GM21723 (cell line): ENCODE measurements at regions not wholly inside any gene's neighbourhood (a gene's known extent, or its start where the extent isn't known, plus 50 kb on each side); places are given as distances from the start of the nearest gene placed in this dataset.
"Not testable (repeated sequence)": the region's sequence is repeated elsewhere in the genome, so short reads cannot be mapped to it uniquely, and the experiment has no call there.

Experiments
- ATAC-seq: cut with Tn5 transposase; IDR thresholded peaks from one replicate; pipeline ENCODE4 v1.9.1; 2021; ENCODE audit warnings: mild to moderate bottlenecking, moderate library complexity; ENCODE audit not compliant: unreplicated experiment

DNA sequence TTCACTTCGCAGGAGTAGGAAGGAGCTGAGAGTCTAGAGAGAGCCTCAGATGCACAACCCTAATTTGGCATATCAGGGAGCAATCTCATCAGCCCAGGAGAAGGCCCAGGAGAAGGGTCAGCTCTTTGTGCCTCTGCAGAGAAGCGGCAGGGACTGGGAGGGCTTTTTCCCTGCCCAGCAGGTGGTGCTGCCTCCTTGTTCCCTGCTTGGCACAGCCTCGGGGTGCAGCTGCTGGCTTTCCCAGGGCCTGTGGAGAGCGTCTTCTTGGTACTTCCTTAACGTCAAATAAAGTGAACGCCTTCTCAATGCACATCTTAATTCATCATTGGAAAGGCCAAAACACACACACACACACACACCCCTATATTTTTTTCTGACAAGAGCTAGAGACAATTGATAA lies 519.3 kb downstream of the GOLGA6L6 start:
- ATAC-seq: not testable (repeated sequence)

DNA sequence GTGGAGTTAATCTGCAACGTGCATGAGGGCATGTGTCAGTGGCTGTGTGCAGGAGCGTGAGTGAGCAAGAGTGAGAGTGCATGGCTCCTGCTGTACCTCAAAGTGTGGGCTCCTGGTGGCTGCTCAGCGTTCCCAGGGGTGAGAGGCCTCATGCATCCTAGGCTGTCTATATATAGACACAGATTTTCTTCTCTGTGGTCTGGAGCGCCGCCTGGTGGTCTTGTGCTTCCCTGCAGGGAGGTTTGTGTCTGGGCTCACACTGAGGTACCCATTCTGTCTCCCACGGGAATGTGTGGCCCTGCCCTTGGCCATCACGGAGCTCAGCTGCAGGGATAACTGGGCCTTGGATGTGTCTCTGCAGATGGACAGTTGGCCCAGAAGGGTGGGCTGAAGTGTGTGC lies 520.2 kb downstream of the GOLGA6L6 start:
- ATAC-seq: peak; percentile 48

DNA sequence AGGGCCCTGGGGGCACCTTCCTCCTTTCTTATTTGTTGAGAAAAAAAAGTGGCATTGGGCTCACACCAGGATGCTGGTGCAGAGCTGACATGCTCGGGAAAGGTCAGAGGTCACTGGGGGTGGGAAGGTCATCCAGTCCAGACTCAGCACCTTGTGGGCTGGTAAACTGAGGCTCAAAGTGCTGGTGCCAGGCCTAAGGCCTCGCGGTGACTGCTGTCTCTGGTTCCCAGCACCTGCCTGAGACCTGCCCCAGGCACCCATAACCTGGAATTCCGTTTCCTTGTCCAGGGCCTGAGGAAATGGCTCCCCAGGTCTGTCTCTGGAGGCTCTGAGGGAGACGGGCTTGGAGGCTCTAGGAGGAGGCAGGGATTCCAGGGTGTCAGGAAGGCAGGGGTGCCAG lies 521.0 kb downstream of the GOLGA6L6 start:
- not testable (repeated sequence) for ATAC-seq

DNA sequence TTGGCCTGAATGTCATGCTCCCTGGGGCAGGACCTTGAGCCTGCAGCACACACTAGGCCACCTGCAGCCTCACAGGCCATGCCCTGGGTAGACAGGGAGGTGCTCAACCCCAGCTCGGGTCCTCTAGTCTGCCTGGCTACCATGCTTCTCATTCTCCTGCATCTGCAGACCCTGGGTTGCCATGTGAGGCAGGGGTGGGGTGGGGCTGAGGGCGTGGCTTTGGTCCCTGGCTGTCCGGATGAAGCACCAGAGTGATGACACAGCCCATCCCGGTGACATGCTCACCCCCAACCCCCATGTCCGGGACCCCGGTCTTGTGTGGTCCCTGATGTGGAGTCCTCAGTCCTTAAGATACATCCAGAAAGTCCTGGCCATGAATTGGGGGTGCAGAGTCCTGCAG lies 521.8 kb downstream of the GOLGA6L6 start:
- ATAC-seq: not testable (repeated sequence)

DNA sequence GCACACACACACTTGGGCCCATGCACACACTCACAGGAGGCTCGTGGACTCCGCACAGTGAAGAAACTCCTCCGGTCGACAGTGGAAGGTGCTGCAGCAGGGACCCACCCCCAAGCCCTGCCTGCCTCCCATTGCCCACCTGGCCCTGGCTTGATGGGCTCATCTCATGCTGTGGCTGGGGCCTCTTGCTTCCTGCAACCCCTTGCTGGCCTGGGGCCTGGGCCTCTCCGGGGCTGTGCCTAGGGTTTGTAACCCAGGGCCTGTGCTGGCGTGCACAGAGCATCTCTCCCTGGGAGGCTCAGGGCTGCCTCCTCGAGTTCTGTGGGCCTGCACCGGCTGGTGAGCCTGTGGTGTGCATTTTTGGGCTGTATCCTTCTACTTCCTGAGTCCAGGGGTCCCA lies 524.0 kb downstream of the GOLGA6L6 start:
- not testable (repeated sequence) for ATAC-seq

DNA sequence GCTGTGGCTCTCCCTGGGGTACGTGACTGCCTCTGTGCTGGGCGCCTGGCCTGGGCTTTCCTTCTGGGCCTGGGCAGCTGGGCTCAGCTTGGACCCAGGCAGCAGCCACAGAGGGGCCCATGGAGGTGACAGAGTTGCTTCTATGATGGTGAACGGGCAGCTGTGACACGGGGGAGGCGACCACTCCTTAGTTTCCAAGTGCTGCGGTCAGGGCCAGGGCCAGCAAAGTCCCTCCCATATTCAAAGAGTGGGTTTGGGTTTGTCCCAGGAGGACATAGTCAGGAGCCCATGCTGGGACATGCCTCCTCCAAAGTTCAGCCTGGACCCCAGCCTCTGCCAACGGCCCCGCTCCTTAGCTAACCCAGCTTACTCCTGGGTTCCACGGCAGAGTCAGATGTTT lies 524.7 kb downstream of the GOLGA6L6 start:
- not testable (repeated sequence) for ATAC-seq

DNA sequence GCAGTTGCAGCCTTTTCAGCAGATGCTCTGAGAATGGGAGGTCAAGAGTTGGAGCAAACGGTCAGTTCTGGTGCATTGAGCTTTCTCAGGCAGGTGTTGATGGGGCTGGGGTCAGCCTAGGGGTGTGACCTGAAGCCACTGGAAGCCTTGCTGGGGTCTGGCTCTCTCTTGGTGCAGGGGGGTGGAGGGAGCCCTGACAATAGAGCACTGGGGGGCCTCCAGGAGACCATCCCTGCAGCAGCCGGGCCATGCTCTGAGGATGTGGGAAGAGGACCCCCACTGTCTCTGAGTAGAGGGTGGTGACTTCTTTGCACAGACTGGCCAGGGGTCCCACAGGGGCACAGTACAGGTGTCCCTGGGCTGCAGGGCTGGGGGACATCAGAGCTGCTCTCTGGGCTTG lies 528.8 kb downstream of the GOLGA6L6 start:
- not testable (repeated sequence) for ATAC-seq

DNA sequence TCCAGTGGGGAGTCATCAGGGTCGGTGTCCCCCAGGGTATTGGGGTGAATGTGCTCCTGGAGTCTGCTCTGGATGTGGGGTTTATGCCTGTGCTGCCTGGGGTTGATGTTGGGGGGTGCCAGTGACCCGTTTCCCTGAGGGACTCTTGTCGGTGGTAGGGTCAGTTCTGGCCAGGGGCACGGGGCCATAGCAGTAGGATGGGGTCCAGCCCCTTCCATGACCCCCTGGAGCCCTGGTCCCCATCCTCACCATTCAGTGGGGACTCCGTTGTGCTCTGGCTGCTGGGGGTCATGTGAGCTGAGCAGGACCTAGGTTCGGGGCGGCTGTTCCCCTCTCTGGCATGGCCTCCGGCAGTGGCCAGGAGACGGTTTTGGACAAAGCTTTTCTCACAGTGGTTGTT lies 530.8 kb downstream of the GOLGA6L6 start:
- not testable (repeated sequence) for ATAC-seq

DNA sequence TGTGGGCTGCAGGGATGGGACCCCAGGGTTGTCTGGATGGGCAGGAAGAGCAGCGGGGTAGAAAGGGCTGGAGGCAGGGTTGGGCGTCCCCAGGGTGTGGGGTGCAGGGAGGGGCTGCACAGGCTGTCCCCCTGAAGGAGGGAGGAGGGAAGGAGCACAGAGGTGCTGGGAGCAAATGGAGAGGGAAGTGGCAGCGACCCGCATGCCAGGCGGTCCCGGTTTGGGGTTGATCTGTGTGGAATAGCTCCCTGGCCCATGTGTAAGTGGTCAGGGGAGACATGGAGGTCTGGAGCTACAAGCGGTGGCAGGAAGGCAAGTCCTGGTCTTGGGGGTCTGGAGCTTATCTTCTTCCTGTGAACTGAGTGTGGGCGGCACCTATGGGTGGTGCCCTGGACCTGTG lies 532.0 kb downstream of the GOLGA6L6 start:
- ATAC-seq: not testable (repeated sequence)

DNA sequence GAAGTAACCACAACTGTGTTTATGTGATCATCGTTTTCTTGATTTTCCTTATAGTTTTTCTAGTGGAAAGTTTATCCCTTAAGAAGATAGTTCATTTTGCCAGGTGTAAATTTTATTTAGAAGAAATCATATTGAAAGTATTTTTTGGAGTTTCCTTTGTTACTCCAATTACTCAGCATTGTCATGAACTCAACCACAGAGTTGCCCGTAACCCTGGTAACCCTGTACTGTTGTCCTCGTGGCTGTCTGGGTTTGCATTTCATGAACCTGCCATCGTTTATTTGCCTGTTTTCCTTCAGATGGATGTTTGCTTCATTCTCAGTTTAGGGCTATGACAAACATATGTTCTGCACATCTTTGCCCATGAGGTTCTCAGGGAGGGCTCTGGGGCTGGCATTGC lies 534.3 kb downstream of the GOLGA6L6 start:
- not testable (repeated sequence) for ATAC-seq

DNA sequence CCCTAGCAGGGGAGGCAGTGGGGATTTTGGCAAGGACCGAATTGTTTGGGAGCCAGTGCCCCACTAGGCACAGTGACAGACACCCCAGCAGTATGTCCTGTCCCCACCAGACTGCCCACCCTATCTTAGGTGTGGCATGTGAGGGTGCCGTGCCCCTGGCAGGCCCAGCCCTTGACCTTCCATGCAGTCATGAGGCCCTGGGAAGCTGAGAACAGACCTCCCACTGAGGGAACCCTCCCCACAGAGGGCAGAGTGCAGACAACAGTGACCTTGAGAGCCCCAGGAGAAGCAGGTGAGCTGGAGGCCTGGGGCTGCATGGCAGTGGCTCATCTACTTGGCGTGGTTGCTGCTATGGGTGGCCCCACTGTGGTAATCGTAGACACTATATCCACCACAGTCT lies 538.1 kb downstream of the GOLGA6L6 start:
- ATAC-seq: not testable (repeated sequence)

DNA sequence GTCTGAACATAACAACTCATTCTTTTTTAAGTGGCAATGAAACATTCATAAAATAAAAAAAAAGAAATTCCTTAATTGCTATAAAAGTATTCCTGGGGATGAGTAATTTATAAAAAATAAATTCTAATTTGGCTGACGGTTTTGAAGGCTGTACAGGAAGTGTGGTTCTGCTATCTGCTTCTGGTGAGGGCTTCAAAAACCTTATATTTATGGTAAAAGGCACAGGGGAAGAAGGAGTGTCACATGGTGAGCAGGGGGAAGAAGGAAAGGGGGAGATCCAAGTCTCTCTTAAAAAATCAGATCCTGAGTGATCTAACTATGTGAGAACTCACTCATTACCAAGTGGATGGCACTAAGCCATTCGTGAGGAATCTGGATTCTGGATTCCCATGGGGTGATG lies 539.0 kb downstream of the GOLGA6L6 start:
- not testable (repeated sequence) for ATAC-seq

DNA sequence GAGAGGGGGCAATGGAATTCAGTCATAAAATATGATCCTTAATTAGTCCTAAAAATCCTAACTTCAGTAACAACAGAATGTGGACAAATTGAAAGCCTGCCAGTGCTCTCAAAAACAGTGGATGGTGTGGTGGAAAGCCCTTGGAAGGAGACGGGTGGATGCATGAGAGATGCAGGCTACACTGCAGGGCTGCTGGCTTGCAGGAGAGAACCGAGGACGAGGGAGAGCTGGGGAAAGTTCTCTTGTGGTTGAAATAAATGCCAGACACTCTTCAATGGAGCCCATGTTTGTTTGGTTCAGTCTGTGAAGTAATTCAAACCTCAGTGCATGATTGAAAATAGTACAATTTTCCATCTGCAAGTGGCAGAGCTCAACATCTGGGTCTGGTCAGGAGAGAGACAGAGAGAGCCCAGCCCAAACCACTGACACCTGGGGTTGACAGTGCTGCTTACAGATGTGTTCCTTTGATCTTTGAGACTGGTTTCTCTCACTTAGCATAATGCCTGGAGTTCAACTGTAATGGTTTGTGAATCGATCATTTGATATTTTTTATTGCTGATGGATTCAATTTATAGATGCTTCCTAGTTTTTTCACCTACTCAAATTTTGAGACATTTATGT lies 544.9 kb downstream of the GOLGA6L6 start:
- not testable (repeated sequence) for ATAC-seq

DNA sequence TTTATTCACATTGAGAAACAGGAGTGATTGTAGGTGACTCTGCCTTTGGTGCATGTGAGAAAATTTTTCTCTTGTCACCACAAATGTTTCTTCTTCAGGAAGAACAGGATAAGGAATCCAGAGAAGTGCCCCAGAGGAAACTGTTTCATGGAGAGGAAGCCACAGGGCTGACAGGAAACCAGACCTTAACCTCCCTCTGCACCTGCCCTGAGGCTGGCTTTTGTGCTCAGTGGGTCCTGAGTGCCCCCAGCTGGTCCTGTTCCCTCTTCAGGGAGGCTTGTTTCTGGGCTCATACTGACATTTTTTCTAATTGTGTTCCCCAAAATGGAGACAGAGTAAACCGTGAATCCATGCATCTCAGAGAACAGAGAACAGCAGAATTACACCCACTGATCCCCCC lies 546.3 kb downstream of the GOLGA6L6 start:
- not testable (repeated sequence) for ATAC-seq

DNA sequence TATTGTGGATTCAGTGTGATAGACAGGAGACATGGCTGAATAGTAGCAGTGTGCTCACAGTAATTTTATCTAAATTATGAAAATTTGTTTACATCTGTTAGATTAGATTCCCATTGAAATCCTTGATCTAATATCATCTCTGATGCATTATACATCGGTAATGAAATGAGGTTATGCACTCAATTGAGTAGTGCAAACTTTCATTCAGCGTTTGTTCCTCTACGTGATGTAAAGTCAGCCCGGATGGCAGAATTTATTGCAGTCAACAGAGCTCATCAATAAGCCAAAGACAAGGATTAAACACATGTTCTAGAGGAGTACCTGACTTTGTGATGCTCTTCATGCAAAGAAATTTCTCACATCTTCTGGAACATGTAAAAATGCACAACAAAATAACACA lies 549.2 kb downstream of the GOLGA6L6 start:
- no peak for ATAC-seq

DNA sequence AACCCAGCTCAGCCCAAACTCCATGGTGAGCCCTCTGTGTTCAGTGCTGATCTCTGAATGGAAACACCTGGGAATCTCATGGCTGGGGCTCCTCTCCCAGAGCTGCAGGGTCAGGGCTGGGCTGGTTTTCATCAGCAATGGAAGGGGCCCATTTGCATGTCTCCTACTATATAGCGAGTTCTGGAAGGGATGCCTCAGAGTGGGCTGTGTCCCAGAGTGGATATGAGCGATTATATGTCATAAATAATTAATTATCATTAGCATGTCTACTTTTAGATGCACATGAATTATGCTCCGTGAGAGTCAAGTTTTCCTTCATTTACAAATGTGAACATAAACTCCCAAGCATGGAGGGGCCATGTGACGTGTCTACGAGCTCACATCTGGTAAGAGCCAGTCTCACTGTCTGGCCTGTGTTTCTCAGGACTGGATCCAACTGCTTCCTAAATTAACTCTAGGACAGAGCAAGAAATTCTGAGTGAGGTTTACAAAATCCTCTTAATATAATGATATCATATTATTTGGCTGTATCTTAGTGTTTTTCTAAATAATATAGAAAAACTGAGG lies 553.4 kb downstream of the GOLGA6L6 start:
- ATAC-seq: no peak

DNA sequence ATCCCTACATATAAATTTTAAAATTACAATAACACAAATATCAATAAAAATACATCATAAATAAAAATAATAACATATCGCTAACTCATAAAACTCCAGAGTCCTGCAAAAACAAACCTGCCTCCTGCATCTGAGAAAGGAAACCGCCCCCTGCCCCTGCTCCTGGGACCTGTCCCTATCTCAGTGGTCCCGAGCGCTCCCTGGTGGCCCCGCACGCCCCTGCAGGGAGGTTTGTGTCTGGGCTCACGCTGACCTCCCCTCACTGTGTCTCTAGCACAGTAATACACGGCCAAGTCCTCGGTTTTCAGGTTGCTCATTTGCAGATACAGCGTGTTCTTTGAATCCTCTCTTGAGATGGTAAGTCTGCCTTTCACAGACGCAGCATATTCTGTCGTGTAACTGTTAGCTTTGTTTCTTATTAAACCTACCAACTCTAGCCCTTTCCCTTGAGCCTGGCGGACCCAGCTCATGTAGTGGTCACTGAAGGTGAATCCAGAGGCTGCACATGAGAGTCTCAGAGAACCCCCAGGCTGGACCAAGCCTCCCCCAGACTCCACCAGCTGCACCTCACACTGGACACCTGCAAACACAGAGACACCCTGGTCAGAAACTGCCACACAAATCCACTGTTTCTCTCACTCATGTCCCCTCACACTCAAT lies 554.1 kb downstream of the GOLGA6L6 start:
- no peak for ATAC-seq

DNA sequence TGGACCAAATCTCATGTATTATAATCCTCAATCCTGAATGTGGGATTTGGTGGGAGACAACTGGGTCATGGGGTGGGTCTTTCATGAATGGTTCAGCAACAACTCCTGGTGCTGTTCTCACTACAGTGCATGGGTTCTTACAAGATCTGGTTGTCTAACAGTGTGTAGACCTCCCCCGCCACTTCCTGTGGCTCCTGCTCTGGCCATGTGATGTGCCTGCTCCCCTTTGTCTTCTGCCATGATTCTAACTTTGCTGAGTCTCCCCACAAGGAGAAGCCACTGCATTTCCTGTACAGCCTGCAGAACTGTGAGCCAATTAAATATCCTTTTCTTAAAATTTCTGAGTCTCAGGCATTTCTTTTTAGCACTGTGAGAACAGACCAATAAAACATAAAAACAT lies 557.5 kb downstream of the GOLGA6L6 start:
- no peak for ATAC-seq

DNA sequence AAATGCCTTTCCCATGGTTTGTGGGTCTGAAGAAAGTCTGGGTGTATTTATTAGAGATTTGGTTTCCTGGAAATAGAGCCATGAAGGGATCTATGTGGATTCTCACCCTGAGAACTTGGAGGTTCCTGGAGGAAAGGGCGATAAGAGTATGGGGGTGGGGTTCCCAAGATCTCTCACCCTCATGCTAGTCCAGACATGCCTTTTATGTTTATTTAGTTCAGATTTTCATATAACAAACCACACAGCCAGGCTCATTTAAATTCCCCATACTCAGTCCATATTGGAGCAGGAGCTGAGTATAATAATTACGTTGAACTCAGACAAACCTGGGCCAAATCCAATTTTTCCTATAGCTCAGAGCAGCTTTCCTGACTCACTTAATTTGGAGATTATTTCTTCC lies 566.6 kb downstream of the GOLGA6L6 start:
- no peak for ATAC-seq

DNA sequence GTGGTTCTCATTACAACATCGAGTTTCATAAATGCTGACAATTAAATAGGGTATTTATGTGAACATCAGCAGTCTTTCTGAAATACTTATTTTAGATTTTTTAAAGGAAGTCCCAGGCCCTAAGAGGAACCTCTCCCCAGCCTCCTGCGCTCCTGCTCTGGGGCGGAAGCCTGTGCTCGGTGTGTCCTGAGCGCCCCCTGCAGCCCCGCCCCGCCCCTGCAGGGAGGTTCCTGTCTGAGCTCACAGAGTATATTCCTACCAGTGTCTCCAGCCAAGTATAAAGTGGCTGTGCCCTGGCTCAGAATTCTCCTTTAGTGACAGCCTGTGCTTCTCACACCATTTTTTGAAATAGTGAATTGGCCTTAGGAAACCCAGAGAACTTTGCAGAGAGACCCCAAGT lies 567.9 kb downstream of the GOLGA6L6 start:
- no peak for ATAC-seq

DNA sequence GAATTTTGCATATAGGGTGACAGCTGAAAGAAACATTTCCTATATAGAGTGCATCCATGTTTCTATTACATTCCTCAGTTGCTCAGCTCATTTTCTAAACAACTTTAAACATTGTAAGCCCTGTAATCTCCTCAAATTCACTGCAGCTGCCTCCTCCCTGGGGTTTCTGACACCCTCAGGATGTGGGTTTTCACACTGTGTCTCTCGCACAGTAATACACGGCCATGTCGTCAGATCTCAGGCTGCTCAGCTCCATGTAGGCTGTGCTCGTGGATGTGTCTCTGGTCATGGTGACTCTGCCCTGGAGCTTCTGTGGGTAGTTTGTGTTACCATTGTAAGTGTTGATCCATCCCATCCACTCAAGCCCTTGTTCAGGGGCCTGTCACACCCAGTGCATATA lies 569.0 kb downstream of the GOLGA6L6 start:
- not testable (repeated sequence) for ATAC-seq

DNA sequence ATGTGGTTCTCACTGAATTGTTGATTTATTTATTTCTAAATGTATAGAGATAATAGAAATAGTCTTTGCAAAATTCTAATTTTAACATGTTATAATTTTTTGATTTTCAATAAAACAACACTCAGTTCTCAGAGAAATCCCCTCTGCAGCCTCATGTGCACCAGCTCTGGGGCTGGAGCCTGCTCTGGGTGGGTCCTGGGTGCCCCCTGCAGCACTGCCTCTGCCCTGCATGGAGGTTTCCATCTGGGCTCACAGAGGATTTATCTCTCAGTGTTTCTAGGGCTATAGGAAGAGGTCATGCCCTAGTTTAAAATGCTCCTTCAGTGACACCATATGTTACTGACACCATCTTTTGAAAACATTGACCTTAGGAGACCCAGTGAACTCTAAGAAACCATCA lies 576.0 kb downstream of the GOLGA6L6 start:
- not testable (repeated sequence) for ATAC-seq
